ENCODE measurements at regions not wholly inside any gene's neighbourhood (a gene's known extent, or its start where the extent isn't known, plus 50 kb on each side); places are given as distances from the start of the nearest gene placed in this dataset.

DNA sequence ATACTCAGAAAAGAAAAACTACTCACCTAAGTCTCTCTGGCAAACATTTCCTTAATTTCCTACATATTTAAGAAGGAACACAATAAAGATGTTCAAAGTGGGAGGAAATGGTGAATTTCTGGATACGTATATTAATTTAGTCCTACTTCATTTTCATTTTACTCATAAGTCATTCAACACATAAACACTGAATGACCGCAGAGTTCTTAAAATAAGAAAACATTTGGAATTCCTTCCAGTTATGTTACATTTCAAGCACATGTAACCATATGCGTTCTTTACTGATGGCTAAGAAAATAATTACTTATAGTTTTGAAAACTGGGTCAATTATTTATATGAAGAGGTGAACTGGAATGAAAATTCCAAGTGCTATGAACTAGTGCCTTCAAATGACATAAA lies 409.3 kb downstream of the BCAT1 start:
- ChIA-PET POLR2A (no interaction called here), CTCF (no interaction called here)
- DNase-seq (ENCODE audit: extremely low spot score): no peak
- TF ChIP-seq SP1 (IDR thresholded peaks at IDR 0.05) (no peak), ELF4 (IDR thresholded peaks at IDR 0.05) (no peak), TARDBP (IDR thresholded peaks at IDR 0.05) (no peak), FOXK2 (IDR thresholded peaks at IDR 0.05) (no peak), CTBP1 (IDR thresholded peaks at IDR 0.05; ENCODE audit: borderline replicate concordance) (no peak), BHLHE40 (IDR thresholded peaks at IDR 0.05; ENCODE audit: borderline replicate concordance) (no peak), ZNF384 (IDR thresholded peaks at IDR 0.05) (no peak), HDGF (IDR thresholded peaks at IDR 0.05; ENCODE audit: borderline replicate concordance) (no peak), NFRKB (IDR thresholded peaks at IDR 0.05) (no peak), L3MBTL2 (conservative IDR thresholded peaks at IDR 0.05) (no peak), FOXA1 (IDR thresholded peaks at IDR 0.05) (no peak)

- ChIA-PET POLR2A (interaction anchor here (1.8 kb wide), 1 partner anchor 26 kb away, joined by 15 read pairs; no protein-coding TSS in a partner anchor), CTCF (interaction anchor here (1.2 to 1.6 kb wide), 2 partner anchors 59 to 241 kb away, joined by 3 read pairs; no protein-coding TSS in a partner anchor)
- TF ChIP-seq ELF4 (IDR thresholded peaks at IDR 0.05) (no peak), ARNT (IDR thresholded peaks at IDR 0.05) (no peak), FOXM1 (IDR thresholded peaks at IDR 0.05; ENCODE audit: borderline replicate concordance) (no peak), FOXA1 (IDR thresholded peaks at IDR 0.05) (no peak), HDGF (IDR thresholded peaks at IDR 0.05; ENCODE audit: borderline replicate concordance) (no peak), LEF1 (IDR thresholded peaks at IDR 0.05; ENCODE audit: borderline replicate concordance) (no peak), FOXK2 (IDR thresholded peaks at IDR 0.05) (no peak), ZNF384 (IDR thresholded peaks at IDR 0.05) (no peak), L3MBTL2 (conservative IDR thresholded peaks at IDR 0.05) (no peak), SP1 (IDR thresholded peaks at IDR 0.05) (no peak), NFRKB (IDR thresholded peaks at IDR 0.05) (no peak), BHLHE40 (IDR thresholded peaks at IDR 0.05; ENCODE audit: borderline replicate concordance) (no peak), CTBP1 (IDR thresholded peaks at IDR 0.05; ENCODE audit: borderline replicate concordance) (no peak), SUZ12 (IDR thresholded peaks at IDR 0.05) (no peak), TARDBP (IDR thresholded peaks at IDR 0.05) (no peak)
- TF ChIP-seq, protein P1, sequence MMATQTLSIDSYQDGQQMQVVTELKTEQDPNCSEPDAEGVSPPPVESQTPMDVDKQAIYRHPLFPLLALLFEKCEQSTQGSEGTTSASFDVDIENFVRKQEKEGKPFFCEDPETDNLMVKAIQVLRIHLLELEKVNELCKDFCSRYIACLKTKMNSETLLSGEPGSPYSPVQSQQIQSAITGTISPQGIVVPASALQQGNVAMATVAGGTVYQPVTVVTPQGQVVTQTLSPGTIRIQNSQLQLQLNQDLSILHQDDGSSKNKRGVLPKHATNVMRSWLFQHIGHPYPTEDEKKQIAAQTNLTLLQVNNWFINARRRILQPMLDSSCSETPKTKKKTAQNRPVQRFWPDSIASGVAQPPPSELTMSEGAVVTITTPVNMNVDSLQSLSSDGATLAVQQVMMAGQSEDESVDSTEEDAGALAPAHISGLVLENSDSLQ (IDR thresholded peaks at IDR 0.05): no peak
- DNase-seq (ENCODE audit: extremely low spot score): no peak
Measured at GRCh38 chr12:24537083-24537860, 411.6 kb downstream of the BCAT1 start.

GRCh38 chr12:24535334-24536069 lies 413.4 kb downstream of the BCAT1 start:
- DNase-seq (ENCODE audit: extremely low spot score): no peak
- no peak for TF ChIP-seq ELF4 (IDR thresholded peaks at IDR 0.05)
- TF ChIP-seq BHLHE40 (IDR thresholded peaks at IDR 0.05; ENCODE audit: borderline replicate concordance): no peak
- TF ChIP-seq CTBP1 (IDR thresholded peaks at IDR 0.05; ENCODE audit: borderline replicate concordance): no peak
- no peak for TF ChIP-seq L3MBTL2 (conservative IDR thresholded peaks at IDR 0.05)
- TF ChIP-seq NFRKB (IDR thresholded peaks at IDR 0.05): no peak
- TF ChIP-seq FOXA1 (IDR thresholded peaks at IDR 0.05): no peak
- TF ChIP-seq FOXK2 (IDR thresholded peaks at IDR 0.05): no peak
- no peak for TF ChIP-seq ARNT (IDR thresholded peaks at IDR 0.05)
- ChIA-PET POLR2A (interaction anchor here (1.2 kb wide), 1 partner anchor 26 kb away, joined by 3 read pairs; no protein-coding TSS in a partner anchor), CTCF (interaction anchor here (0.6 to 1.0 kb wide), 3 partner anchors 11 to 51 kb away, joined by 3 to 5 read pairs (median 4); no protein-coding TSS in a partner anchor)

DNA sequence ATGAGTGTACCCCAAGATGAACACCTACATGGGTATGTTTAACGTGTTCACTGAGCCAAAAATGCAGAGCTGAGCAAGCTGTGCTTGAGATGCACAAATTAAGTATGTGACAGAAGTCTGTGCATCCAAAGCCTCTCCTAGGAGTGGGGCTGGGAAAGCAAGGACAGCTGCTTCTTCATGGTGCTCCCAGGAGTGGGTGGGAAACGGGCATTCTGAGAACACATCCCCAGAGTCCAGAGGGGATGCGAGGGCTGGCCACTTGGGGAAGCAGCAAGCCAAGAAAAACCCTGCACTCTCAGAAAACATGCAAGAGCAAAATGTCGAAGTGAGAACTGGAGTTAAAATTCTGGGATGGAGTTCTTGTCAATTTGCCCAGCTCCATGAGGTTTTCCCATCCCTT lies 414.3 kb downstream of the BCAT1 start:
- ChIA-PET CTCF (no interaction called here), POLR2A (no interaction called here)

DNA sequence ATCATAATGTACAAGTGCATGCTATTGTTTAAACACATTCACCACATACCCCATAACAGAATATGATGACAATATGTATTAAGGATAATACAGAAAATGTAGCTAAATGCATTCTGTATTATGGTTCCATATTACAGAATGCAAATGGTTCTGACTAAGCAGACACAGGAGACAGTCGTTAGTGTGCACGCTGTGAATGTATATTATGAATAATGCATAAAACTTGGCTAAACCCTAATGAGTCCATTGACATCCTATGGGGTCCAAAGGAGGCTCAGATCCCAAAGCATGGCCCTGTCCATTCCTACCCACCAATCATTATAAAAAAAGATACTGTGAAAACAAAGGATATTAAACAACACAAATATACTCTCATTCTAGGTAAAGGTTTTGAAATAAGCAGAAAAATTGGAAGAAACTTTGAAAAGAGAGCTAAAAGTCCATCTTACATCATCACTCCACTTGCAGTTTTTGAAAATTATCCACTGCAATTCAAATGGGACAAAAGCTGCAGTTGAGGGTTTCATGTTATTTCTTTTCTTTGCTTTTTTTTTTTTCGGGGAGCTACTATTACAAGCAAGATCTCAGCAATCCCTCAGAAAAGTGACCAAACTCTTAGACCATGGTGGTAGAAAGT lies 415.1 kb downstream of the BCAT1 start:
- ChIA-PET CTCF (interaction anchor here (0.6 kb wide), 1 partner anchor 59 kb away, joined by 3 read pairs; no protein-coding TSS in a partner anchor), POLR2A (no interaction called here)
- TF ChIP-seq BHLHE40 (IDR thresholded peaks at IDR 0.05; ENCODE audit: borderline replicate concordance): no peak
- TF ChIP-seq TARDBP (IDR thresholded peaks at IDR 0.05): no peak
- no peak for TF ChIP-seq L3MBTL2 (conservative IDR thresholded peaks at IDR 0.05)
- TF ChIP-seq HDGF (IDR thresholded peaks at IDR 0.05; ENCODE audit: borderline replicate concordance): no peak
- TF ChIP-seq ARNT (IDR thresholded peaks at IDR 0.05): no peak
- TF ChIP-seq, protein P1 (IDR thresholded peaks at IDR 0.05): no peak
- TF ChIP-seq CTBP1 (IDR thresholded peaks at IDR 0.05; ENCODE audit: borderline replicate concordance): no peak
- no peak for TF ChIP-seq FOXA1 (IDR thresholded peaks at IDR 0.05)
- TF ChIP-seq SP1 (IDR thresholded peaks at IDR 0.05): no peak
- TF ChIP-seq FOXK2 (IDR thresholded peaks at IDR 0.05): no peak
- no peak for TF ChIP-seq SUZ12 (IDR thresholded peaks at IDR 0.05)
- TF ChIP-seq ELF4 (IDR thresholded peaks at IDR 0.05): no peak
- TF ChIP-seq LEF1 (IDR thresholded peaks at IDR 0.05; ENCODE audit: borderline replicate concordance): no peak
- TF ChIP-seq FOXM1 (IDR thresholded peaks at IDR 0.05; ENCODE audit: borderline replicate concordance): no peak
- TF ChIP-seq NFRKB (IDR thresholded peaks at IDR 0.05): no peak
- no peak for TF ChIP-seq ZNF384 (IDR thresholded peaks at IDR 0.05)
- DNase-seq (ENCODE audit: extremely low spot score): no peak

More for the DNA sequence above, 414.3 kb downstream of the BCAT1 start:
- TF ChIP-seq, protein P1 (IDR thresholded peaks at IDR 0.05): no peak
- TF ChIP-seq FOXK2 (IDR thresholded peaks at IDR 0.05) (no peak), SUZ12 (IDR thresholded peaks at IDR 0.05) (no peak), L3MBTL2 (conservative IDR thresholded peaks at IDR 0.05) (no peak), ZNF384 (IDR thresholded peaks at IDR 0.05) (no peak), FOXM1 (IDR thresholded peaks at IDR 0.05; ENCODE audit: borderline replicate concordance) (no peak), NFRKB (IDR thresholded peaks at IDR 0.05) (no peak), HDGF (IDR thresholded peaks at IDR 0.05; ENCODE audit: borderline replicate concordance) (no peak), SP1 (IDR thresholded peaks at IDR 0.05) (no peak)
- DNase-seq (ENCODE audit: extremely low spot score): no peak
